ENCODE measurements at regions not wholly inside any gene's neighbourhood (a gene's known extent, or its start where the extent isn't known, plus 50 kb on each side); places are given as distances from the start of the nearest gene placed in this dataset.

- TF ChIP-seq CTCF (IDR thresholded peaks at IDR 0.05) (no peak), POLR2A (IDR thresholded peaks at IDR 0.05) (no peak)
Measured at GRCh38 chr2:212665948-212666347, 127.3 kb upstream of the ERBB4 start.
